ENCODE measurements at regions not wholly inside any gene's neighbourhood (a gene's known extent, or its start where the extent isn't known, plus 50 kb on each side); places are given as distances from the start of the nearest gene placed in this dataset.

DNA sequence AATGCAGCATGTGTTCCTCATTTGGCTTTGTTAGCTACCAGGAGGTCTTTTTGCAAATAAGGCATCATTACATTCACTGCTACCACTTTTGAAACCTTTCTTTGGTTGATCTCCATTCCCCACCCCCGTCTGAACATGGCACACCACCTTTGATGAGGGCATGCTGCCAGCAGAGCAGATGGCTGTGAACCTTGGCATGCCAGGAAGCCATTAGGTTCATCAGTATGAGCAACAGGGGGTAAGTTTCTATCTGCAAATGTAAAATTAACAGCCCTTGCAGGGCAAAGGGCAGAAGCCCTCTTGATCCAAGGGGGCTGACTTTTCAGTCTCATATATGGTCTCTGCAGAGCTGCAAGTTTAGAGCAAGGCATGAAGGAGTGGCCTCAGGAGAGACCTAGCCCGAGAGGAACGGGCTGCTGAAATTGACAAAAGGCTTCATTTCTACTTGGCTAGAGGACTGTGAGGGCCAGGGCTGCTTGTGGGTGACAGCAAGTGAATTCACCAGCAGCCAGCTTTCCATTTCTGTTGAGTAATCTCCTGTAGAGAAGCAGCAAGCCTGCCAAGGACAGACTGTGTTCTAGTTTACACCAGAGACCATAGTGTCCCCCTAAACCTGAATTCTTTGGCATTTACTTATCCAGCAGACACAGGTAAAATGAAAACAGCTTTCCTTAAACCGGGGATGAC is 127.9 kb downstream of the ZNF326 start:
- DNase-seq: no peak

DNA sequence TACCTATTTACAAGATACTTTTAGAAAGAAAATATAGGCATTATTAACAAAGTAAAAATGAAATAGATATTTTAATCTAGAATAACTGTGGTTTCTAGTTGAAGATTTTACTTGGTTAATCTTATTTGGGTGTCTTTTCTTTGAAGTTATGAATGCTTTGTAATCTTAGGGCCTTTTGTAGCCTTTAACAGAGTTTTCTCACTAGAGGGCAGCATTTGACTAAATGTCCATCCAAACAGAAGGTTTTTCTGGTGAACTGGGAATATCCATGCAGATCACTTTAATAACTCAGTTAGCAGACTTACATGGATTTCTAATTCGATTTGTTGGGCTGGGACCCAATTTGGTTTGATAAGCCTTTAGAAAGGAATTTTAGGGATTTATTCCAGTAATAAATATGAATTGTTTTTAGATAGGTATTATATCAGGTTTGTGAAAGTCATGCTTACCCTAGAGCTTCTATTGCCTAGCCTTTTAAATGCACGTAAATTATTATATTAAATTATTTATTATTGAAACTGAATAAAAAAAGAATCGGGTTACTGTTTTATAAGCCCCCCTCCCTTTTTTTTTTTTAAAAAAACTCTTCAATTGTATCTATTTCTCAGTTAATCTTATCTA is 119.7 kb downstream of the ZNF326 start:
- DNase-seq: peak; percentile 1 to 25

DNA sequence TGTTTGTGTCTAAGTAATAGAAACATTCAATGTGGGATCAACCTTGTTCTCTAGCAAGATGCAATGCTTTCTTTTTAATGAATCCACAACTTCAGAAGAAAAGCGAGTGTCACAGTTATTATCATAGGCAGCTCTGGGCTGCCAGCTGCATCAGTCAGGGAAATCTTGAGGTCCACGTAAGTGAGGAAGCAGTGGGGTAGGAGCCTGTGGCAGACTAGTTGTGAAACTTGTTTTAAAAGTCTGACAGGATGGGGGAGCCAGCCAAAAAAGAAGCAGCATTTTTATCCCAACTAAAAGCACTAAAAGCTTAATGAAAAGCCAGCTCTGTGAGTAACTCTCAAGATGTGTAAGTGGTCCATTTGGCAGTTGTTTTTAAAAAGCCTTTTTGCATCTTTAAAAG is 113.1 kb downstream of the ZNF326 start:
- no peak for DNase-seq

DNA sequence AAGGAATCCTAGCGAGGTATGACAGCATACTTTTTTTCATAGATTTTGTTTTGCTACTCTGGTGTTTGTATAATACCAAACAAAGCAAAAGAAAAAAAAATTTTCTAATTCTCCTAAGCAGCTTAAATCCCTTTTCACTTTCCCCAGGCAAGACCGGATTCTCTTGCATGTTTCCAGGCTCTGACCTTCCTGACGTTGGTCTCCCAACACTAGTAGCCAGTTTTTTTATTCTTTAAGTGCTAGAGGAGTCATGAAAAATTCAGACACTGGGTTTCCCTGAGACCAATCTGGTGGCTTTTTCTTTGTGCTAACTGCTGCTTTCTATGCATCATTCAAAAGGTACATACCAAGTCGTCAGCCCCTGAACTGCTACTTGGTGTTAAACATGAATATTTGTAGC is 111.4 kb downstream of the ZNF326 start:
- DNase-seq: no peak

DNA sequence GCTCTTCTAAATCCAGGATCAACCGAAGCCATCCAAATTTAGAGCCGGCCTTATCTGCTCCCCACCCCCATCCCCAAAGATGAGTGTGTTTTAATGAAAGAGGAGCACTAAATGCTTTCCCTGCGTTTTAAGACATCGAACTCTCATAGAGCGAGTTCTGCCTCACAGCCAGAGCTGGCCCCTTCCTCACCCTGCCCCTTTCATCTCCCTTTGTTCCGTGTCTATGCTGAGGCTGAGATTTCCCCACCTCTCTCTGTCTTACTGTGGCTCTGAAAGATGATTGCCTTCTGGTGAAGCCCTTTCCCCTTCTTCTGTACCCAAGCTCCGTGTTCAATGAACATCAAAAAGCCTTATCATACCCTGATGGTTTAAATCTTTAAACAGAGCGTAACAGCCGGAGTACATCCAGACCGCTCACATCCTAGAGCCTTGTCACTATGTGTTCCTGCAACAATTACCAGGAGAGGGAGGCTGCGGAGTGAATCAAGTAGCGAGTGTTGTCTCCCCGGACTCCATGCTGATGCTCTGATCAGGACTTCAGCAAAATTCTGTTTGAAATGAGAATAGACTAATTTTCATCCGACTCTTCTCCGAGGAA is 110.1 kb downstream of the ZNF326 start:
- no peak for DNase-seq

DNA sequence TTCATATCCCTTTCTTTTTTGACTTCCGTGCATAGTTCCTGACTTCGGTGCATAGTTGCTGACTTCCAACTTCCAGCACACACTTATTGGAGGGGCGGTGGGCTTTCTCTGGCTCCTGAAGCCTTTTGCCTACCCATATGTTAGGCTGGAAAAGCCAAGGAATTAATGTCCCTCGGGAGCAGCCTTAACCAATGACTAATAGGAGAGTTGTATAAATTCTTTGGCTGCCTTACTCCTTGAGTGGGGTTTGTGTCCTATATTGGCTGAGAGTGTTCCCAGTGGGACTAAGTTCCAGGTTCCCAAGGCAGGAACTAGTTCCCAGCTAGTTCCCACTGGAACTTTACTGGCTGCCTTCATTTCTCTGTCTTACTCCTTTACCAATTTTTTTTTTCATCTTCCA is 105.7 kb downstream of the ZNF326 start:
- DNase-seq: no peak

DNA sequence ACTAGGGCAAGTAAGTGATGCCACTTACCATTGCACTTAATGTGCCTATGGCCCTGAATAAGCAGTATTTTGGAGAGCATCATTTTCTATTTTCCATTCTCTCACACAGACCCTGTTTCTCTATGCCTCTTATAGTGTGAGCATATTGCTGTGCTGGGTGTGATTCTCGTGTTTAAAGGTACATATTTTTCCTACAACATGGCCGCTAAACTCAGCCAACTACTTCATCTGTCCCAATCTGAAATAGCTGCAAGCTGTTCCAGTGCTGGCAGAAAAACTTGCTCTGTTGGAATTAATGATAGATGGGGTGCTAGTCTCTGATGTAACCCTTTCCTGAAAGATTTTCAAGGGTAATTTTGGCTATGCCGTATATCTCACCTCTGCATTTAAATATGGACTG is 97.5 kb downstream of the ZNF326 start:
- DNase-seq: no peak

Data from NCI-H187 (cell line).